PC-3 (cell line): ENCODE measurements at regions not wholly inside any gene's neighbourhood (a gene's known extent, or its start where the extent isn't known, plus 50 kb on each side); places are given as distances from the start of the nearest gene placed in this dataset.

Source experiments
- EZH2 ChIP-seq: fragments of 300-600 bp; sonication (generic); IDR thresholded peaks from one replicate; pipeline ENCODE4 v1.6.1; 2017; ENCODE audit warnings: antibody characterized with exemption, mild to moderate bottlenecking, low read length; ENCODE audit not compliant: unreplicated experiment
- EZH2phosphoT487 ChIP-seq: fragments of 300-600 bp; sonication (generic); IDR thresholded peaks from 2 replicates; pipeline ENCODE4 v1.6.1; 2018; ENCODE audit warnings: mild to moderate bottlenecking, antibody characterized with exemption, low read length, borderline replicate concordance
- TF ChIP-seq, protein P1 (sequence below): fragments of 300-600 bp; sonication (generic); conservative IDR thresholded peaks from 2 replicates; pipeline ENCODE4 v1.5.1; 2017; ENCODE audit warnings: antibody characterized with exemption, low read depth, mild to moderate bottlenecking, low read length

GRCh38 chr4:108426493-108426892 is 193.9 kb upstream of the RPL34 start:
- no peak for TF ChIP-seq EZH2
- TF ChIP-seq, protein P1, sequence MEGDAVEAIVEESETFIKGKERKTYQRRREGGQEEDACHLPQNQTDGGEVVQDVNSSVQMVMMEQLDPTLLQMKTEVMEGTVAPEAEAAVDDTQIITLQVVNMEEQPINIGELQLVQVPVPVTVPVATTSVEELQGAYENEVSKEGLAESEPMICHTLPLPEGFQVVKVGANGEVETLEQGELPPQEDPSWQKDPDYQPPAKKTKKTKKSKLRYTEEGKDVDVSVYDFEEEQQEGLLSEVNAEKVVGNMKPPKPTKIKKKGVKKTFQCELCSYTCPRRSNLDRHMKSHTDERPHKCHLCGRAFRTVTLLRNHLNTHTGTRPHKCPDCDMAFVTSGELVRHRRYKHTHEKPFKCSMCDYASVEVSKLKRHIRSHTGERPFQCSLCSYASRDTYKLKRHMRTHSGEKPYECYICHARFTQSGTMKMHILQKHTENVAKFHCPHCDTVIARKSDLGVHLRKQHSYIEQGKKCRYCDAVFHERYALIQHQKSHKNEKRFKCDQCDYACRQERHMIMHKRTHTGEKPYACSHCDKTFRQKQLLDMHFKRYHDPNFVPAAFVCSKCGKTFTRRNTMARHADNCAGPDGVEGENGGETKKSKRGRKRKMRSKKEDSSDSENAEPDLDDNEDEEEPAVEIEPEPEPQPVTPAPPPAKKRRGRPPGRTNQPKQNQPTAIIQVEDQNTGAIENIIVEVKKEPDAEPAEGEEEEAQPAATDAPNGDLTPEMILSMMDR, result no peak
- no peak for TF ChIP-seq EZH2phosphoT487
